ENCODE measurements at regions not wholly inside any gene's neighbourhood (a gene's known extent, or its start where the extent isn't known, plus 50 kb on each side); places are given as distances from the start of the nearest gene placed in this dataset.

DNA sequence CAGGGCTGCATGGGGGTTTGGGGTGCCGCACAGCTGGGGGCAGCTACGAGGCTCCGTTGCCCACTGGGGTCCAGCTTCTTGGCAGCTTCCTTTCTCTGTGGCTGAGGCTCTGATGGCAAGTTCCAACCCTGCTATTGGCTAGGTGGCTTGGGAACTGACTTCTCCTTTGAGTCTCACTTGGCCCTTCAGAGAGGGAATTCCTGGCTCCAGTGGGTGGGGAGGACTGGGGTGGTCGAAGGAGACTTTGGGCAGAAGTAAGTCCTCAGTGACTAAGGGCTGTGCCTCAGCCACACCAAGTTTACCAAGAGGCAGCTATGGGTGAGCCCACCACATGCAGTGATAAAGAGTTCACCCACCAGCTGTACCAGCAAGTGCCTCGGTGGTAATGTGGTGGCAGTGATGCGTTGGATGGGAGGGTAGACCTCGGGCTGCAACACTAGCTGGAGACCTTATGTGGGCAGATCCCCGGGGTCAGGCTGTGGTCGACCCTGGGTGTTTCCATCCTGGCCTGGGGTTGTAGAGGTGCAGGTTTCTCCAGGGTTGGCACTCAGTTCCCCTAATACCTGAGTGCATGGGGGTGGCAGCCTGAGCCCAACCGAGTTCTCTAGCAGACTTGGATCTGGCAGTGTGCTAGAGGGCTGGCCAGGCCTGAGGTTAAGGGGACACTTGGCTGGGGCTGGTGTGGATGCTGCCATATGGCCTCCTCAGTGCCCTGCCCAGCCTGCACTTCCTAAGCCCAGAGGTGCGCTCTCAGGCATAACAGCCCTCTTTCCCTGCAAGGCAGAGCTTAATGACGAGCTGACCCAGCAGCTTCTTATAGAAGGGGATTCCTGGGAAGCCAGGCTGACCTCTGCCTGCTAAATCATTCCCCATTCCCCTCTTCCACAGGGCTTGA, 197.0 kb upstream of the CADM1 start:
- in situ Hi-C loops (cut with HindIII; ENCODE audit: low sequenced_read_pairs): no loop called here

DNA sequence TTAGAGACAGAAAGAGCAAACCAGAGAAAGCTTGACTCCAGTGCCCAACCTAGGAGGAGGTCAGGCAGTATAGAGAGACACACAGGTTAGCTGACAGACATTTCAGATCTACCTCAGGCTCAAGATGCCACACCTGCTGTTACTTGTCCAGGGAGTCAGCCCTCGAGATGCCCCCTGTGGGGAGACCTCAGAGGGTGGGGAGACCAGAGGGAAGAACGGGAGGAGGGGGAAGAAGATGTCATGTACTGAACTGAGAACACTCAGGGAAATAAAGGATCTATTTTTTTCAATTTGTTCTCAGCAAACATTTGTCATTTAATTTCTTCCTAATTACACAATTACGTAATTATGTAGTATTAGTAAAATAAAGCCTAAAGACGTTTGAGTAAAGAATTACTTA, 196.3 kb upstream of the CADM1 start:
- in situ Hi-C loops (cut with HindIII; ENCODE audit: low sequenced_read_pairs): no loop called here

DNA sequence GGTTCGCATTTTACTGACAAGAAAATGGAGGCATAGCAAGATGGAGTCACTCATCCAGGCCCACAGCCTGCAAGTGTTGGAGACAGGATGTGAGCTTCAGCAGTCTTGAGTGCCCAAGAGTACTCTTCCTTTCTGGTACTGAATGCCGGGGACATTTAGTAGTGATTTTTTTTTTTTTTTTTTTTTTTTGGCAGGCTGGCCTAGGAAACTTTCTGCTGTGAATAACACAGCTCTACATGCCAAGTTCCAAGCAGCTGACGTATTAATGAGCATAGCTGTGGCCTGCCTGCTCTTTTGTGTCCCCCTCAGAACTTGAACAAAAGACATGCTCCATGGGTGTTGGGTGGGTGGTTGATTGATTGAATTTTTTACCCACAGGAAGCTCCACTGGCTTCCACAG, 195.5 kb upstream of the CADM1 start:
- in situ Hi-C loops (cut with HindIII; ENCODE audit: low sequenced_read_pairs): loop anchor here (5.0 kb wide), 1 partner anchor 62 kb away; no protein-coding TSS in a partner anchor

DNA sequence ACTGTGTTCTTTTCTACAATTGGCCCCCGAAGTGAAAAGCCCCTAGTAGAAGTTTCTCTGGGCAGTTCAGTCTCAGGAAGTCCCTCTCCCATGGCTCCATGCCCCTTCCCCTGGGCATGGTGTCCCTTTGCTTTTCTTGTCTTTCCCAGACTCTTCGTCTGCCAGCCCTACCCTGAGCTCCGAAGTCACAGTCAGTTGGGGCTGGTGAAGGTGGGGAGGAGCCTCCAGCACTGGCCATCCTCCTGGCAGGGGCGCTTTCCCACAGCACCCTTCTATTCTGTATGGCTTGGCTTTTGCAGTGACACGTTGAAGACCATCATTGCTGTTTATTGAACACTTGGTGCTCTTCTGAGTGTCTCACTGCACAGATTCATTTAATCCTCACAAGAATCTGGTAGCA, 195.1 kb upstream of the CADM1 start:
- in situ Hi-C loops (cut with HindIII; ENCODE audit: low sequenced_read_pairs): loop anchor here (5.0 kb wide), 1 partner anchor 62 kb away; no protein-coding TSS in a partner anchor

DNA sequence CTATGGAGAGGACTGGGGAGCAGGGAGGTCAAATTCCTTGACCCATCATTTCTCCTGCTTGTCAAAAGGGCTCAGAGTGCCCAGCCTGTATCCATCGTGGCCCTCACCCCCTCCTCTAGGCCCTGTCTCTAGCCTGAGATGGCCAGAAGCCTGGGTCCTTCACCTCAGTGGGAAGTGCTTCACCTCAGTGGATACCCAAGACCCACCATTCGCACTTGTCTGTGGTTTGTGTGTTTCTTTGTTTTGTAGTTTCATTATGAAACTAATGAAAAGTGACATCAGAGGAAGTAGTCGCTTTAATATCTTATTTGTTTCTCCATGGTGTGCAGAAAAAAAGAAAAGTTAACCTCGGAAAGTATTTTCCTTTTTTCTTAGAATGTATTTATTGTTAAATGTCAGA, 194.0 kb upstream of the CADM1 start:
- in situ Hi-C loops (cut with HindIII; ENCODE audit: low sequenced_read_pairs): loop anchor here (5.0 kb wide), 1 partner anchor 61 kb away; no protein-coding TSS in a partner anchor

DNA sequence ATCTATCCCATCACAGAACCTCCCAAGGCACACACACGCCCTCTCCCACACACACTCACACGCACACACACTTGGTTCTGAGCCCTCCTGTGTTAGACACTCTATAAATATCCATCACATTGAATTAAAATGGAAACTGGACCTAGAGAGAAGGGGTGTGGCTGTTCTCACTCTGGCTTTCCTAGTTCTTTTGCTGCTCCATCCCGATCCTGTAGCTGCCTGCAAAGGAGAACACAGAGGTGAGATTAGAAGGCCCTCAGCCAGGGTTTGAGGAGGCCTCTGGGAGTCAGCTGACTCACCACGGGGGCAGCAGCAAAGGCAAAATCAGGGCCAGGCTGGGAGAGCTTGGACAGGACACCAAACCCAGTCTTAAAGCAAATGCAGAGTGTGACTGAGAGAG, 192.3 kb upstream of the CADM1 start:
- in situ Hi-C loops (cut with HindIII; ENCODE audit: low sequenced_read_pairs): loop anchor here (5.0 kb wide), 1 partner anchor 59 kb away; no protein-coding TSS in a partner anchor

DNA sequence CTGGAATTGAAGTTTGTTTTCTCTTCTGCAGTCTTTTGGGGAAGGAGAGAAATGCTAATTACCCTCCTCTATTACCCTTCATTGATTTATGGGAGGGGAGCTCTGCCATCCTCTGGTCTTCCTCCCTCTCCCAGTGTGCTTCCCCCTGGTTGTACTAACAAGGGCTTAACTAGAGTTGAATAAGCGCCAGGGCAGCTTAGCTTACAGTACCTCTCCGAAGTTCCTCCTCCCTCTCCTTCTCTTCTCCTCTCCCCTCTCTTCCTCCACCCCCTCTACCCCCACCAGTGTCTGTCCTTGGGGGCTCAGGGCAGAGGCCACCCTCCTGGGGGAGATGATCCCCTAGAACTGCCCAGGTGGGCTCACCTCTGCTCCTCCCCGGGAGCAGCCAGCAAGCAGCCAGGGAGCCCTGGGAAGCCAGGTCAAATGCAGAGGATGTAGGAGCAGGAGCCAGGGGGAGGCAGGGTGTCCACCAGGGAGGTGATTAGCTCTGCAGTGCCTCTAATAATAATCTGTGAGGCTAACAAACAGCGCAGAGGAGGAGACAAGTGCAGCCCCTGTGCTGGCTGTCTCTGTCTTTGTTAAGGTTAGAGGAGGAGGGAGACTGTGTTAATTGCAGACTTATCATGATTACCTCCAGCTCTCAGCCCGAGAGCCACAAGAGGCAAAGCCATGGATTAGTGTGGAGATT, 191.6 kb upstream of the CADM1 start:
- in situ Hi-C loops (cut with HindIII; ENCODE audit: low sequenced_read_pairs): loop anchor here (5.0 kb wide), 1 partner anchor 59 kb away; no protein-coding TSS in a partner anchor

DNA sequence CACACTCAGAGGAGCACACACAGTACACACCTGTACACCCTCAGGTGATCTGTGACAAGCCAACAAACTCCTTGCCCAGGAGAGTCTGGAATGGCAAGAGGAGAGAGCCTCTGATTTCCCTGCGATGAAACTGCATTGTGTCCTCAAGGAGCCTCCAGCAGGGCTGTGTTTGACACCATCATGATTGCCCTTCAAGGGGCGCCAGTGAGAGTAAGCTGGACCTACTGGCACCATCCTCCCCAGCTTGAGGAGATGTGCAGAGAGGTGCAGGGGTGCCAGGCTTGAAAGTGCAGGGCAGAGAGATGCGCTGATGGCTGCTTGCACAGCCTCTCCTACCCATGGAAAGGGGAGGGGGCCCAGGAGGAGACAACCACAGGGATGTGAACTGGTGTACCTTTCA, 188.8 kb upstream of the CADM1 start:
- in situ Hi-C loops (cut with HindIII; ENCODE audit: low sequenced_read_pairs): no loop called here

DNA sequence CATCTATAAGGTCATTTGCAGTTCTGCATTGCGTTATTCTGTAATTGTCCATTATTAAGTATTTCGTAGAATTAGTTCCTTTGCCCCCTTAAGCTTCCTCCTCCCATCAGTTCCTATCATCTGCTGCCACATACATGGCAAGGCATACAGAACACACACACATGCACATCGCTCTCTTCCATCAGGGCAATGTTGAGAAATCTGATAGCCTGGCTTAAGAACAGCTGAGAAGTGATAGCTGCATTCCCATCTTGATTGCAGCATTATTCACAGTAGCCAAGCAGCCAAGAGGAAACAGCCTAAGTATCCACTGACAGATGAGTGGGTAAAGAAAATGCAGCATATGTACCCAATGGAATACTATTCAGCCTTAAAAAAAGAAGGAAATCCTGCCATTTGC, 186.8 kb upstream of the CADM1 start:
- in situ Hi-C loops (cut with HindIII; ENCODE audit: low sequenced_read_pairs): no loop called here

DNA sequence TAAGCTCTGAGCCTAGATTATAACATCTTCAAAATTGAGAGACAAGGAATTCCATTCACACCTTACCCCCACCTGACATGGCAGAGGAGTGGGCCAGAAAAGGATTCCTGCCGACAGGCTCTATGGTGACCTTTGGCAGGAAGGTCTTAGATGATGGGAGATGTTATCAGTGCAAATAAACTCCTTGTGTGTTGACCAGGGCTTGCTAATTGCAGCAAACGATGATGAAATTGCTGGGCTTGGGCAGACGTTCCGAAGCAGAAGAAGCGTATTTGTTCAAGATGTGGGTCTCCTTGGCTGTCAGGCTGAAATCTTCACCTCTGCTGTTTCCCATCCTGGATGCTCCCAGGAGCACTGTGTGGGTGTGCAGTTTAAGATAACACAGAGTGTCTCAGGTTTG, 183.7 kb upstream of the CADM1 start:
- in situ Hi-C loops (cut with HindIII; ENCODE audit: low sequenced_read_pairs): no loop called here

DNA sequence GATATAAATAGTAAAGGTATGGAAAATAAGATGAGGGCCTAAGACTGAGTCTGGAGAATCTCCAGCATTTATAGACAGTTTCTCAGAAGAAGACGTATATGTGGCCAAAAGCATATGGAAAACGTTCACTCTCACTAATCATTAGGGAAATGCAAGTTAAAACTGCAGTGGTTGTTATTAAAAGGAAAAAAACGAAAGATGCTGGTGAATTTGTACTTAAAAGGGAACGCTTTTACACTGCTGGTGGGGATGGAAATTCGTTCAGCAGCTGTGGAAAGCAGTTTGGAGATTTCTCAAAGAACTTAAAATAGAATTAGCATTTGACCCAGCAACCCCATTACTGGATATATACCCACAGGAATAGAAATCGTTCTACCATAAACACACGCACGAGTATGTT, 180.5 kb upstream of the CADM1 start:
- in situ Hi-C loops (cut with HindIII; ENCODE audit: low sequenced_read_pairs): no loop called here

DNA sequence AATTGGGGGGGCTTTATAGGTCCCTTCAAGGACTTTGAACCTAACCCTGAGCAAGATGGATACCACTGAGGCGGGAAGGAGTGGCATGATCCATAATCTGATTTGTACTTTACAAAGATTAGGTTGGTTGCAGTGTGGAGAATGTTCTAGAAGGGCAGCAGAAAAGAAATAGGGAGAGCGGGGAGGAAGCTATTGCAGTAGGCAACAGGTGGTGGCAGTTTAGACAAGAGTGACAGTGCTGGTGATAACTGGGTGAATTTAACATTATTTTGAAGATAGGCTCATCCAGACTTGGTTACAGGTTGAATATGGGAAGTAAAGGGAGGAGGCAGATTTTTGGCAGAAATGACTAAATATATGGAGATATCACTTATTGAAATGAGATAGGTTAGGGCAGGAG, 179.9 kb upstream of the CADM1 start:
- in situ Hi-C loops (cut with HindIII; ENCODE audit: low sequenced_read_pairs): no loop called here

DNA sequence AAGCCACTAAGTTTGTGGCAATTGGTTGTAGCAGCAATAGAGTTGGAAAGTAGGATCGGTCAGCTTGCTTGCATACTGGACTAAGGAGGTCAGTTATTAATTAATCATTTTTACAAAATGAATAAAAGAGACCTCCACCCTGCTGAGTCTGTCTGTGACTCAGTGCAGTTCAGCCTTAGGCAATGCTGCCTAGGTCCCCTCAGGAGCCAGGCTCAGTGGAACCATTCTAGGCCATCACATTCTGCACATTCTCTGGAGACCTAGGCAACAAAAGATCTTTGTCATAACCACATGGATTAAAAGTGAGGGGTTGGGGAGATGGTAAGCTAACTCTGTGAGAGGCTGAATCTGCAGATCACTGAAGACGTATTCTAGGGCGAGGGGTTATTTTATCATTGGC, 178.7 kb upstream of the CADM1 start:
- in situ Hi-C loops (cut with HindIII; ENCODE audit: low sequenced_read_pairs): no loop called here

DNA sequence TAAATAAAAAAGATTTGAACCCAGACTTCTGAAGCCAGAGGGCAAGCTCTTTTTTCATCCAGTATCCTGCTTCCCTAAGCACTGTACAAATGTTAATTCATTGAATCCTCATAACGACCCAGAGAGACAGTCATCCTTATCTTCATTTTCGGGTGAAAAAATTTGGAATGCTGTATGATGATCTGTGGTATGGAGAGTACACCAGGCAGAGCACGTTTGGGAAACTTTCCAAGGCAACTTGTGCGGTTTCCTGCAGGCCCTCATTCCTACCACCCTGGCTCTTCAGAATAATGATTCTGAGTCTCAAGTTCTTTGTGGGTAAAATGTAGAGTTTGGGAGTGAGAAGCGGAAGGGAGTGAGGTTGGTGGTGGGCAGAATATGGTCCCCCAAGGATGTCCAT, 177.9 kb upstream of the CADM1 start:
- in situ Hi-C loops (cut with HindIII; ENCODE audit: low sequenced_read_pairs): no loop called here

DNA sequence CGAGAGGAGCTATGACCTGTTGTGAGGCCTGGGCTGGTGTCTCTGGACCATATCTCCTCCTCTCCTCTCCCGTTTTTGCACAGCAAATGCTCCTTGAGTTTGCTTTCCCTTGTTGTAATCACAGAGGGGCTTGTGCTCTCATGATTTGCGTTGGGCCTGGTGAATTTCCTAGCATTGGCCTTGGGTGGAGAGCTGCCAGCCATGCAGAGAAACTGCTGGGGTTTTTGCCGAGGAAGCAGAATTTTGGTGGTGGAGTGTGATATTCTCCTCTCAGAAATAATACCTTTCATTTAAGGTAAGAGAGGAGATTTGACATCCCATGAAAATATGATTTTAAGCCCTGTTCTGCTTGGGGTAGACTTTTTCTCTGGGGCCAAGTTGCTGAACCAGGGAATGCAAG, 175.7 kb upstream of the CADM1 start:
- in situ Hi-C loops (cut with HindIII; ENCODE audit: low sequenced_read_pairs): no loop called here

DNA sequence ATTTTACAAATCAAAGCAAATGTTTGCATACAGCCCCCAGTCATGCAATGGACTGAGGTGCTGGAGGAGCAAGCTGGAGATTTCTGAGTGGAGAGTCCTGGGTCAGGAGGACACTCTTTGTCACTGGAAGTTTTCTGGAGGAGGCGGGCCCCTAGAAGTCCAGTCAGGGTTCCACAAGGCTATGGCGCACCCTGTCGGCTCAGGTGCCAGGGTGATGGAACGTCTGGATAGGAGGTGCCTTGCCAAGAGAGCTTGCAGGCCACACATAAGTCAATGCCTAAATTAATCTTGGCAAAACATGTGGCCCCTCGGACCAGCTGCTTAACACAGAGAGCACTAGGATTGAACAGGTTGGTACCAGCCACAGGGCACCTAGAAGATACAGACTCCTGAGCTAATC, 174.7 kb upstream of the CADM1 start:
- in situ Hi-C loops (cut with HindIII; ENCODE audit: low sequenced_read_pairs): no loop called here

DNA sequence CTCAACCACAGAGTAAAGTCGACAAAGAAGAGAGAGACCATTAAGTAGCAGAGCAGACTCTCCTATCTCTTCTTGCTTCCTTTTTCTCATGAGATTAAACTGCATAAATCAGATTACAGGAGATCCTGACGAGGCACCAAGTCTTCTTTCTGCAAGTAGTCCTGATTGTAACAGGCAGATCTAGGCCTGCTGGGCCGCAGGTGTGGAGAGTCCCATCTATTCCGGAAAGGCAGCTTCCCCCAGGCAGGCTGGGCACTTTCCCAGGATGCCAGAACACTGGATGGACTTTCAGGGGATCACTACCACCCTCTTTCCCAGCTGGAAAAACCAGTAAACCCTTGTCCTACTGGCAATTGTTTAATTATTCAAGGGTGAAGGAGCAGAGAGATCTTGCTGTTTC, 173.0 kb upstream of the CADM1 start:
- in situ Hi-C loops (cut with HindIII; ENCODE audit: low sequenced_read_pairs): no loop called here

DNA sequence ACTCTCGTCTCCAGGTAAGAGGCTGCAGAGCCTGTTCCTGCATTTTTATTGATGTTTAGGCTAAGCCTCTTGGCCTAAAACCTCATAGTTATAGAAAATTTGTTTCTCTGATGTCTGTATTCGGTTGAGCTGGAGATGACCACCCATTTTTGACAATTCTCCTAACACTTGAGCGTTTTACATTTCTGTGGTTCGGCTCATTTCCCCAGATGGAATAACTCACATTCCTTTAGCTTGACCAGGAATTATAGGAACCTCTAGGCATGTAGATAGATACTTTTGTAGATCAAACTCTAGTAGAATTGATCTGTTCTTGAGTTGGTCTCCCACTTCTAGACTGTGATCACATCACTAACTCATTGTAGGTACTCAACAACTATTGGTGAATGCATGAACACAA, 172.6 kb upstream of the CADM1 start:
- in situ Hi-C loops (cut with HindIII; ENCODE audit: low sequenced_read_pairs): no loop called here

DNA sequence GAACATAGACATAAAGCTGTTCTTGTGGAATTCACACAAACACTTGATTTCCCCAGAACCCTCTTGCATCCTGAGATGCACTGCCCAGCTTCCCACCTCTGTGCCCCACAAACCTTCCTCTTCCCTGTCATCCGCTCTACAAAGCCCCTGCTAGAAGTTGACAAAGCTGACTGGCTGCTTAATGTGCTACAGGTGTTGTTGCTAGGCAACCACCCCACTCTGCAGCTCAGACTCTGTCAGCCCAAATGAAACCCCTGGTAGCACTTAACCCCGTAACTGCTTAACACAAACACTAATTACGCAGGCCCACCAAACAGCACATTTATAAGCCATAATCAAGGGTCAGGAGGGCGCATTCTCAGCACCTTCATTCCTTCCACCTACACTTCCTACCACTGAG, 172.0 kb upstream of the CADM1 start:
- in situ Hi-C loops (cut with HindIII; ENCODE audit: low sequenced_read_pairs): no loop called here

DNA sequence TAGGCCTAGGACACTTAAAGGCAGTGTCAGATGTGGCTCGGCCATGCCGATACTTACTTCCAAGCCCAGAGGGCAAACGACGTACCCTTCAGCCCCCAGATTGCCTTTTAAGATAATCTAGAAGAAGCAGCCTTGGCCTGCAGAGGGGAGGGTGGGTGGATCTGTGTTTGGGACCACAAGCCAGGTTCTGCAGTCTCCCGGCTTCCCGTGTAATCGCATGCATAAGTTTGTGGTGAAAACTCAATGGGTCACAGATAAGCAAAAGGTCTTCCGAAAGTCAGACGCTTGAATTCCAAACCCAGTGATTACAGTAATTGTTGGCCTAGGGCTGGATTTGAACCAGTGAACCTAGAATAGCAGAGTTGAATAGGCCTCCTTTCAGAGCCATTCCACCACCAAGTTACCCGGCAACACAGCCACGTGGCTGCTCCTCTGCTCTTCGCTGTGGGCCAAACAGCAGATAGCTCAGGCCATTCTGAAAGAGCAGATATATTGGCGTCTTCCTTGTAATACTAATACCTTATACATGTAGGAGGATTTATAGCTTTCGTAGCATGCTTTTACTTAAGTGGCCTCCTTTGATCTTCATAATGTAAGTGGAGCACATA, 170.8 kb upstream of the CADM1 start:
- in situ Hi-C loops (cut with HindIII; ENCODE audit: low sequenced_read_pairs): no loop called here

DNA sequence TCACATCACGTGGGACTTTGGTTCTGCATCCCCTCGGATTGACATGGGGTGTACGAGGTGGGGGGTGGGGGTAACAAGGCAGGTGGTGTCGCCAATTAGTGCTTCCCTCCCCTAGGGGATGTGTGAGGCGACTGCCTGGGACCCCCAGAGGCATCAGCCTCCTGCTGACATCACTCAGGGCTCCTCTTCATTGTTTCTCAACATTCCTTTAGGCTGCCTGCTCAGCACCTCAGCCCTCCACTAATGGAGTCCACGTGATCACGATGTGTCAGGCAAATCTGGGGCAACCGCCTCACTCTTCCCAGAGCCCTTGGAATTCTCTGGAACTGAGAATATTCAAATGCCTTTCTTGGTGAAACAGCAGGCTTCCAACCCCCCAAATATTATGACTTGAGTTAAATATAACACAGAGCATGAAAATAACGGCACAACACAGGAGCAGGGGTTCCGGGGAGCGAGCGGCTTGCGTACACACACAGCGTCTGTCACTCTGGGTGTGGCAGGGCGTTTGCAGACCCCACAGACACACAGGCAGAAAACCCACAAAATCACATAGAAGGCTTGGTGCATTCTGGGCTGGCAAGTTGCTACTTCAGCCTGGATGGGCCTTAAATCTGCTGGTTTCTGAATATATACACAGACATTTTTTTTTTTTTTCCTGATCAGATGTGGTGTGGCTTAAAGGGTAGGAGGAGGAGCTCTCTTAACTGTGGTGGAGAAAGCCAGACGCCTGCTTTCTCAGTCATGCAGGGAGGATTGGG, 170.1 kb upstream of the CADM1 start:
- in situ Hi-C loops (cut with HindIII; ENCODE audit: low sequenced_read_pairs): no loop called here

Data from endothelial cell of hepatic sinusoid (primary cell).